Astrocyte (in vitro differentiated cells and primary cell): ENCODE measurements at regions not wholly inside any gene's neighbourhood (a gene's known extent, or its start where the extent isn't known, plus 50 kb on each side); places are given as distances from the start of the nearest gene placed in this dataset.

Source experiments
- EZH2 ChIP-seq: IDR thresholded peaks from 2 replicates; pipeline ENCODE4 v1.6.1; 2012; ENCODE audit warnings: mild to moderate bottlenecking, low read length, inconsistent platforms; ENCODE audit not compliant: insufficient read depth
- TF ChIP-seq, protein P1 (sequence below): IDR thresholded peaks from 2 replicates; pipeline ENCODE4 v1.5.1; 2011; ENCODE audit warnings: low read depth, mild to moderate bottlenecking, inconsistent platforms, low read length, moderate library complexity; ENCODE audit not compliant: insufficient read depth

DNA sequence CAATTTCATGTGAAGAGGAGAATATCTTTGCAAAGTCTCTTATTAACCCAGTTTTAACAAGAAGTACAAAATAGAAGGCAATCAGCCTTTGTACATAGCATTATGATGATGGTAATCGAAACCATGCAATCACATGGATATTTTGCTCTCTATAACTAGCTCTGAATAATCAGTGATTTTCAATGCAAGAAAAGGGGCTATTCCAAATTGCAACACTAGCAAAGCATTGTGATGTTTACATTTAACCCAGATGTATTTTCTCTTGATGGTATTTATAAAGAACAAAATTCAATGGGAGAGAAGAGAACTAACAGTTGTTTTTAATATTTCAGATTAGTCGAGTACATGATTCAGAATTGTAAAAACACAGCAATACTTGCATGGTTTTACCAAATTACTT is 437.5 kb upstream of the DMAC1 start:
- TF ChIP-seq, protein P1, sequence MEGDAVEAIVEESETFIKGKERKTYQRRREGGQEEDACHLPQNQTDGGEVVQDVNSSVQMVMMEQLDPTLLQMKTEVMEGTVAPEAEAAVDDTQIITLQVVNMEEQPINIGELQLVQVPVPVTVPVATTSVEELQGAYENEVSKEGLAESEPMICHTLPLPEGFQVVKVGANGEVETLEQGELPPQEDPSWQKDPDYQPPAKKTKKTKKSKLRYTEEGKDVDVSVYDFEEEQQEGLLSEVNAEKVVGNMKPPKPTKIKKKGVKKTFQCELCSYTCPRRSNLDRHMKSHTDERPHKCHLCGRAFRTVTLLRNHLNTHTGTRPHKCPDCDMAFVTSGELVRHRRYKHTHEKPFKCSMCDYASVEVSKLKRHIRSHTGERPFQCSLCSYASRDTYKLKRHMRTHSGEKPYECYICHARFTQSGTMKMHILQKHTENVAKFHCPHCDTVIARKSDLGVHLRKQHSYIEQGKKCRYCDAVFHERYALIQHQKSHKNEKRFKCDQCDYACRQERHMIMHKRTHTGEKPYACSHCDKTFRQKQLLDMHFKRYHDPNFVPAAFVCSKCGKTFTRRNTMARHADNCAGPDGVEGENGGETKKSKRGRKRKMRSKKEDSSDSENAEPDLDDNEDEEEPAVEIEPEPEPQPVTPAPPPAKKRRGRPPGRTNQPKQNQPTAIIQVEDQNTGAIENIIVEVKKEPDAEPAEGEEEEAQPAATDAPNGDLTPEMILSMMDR, result no peak
- TF ChIP-seq EZH2, result no peak
